ENCODE measurements at regions not wholly inside any gene's neighbourhood (a gene's known extent, or its start where the extent isn't known, plus 50 kb on each side); places are given as distances from the start of the nearest gene placed in this dataset.
"Not testable (repeated sequence)": the region's sequence is repeated elsewhere in the genome, so short reads cannot be mapped to it uniquely, and the experiment has no call there.

DNA sequence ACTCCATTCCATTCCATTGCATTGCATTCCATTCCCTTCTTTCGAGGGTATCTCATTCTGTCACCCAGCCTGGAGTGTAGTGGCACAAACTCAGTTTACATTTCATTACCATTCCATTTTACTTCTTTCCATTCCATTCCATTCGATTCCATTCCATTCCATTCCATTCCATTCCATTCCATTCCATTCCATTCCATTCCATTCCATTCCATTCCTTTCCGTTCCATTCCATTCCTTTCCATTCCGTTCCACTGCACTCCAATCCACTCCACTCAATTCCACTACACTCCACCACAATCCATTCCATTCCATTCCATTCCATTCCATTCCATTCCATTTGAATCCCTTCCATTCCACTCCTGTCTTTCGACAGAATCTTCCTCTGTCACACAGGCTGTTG is 1472.0 kb downstream of the TSPY10 start:
- TF ChIP-seq POLR2A, POLR2AphosphoS5 (IDR thresholded peaks at IDR 0.05): not testable (repeated sequence)
- TF ChIP-seq, protein P1, sequence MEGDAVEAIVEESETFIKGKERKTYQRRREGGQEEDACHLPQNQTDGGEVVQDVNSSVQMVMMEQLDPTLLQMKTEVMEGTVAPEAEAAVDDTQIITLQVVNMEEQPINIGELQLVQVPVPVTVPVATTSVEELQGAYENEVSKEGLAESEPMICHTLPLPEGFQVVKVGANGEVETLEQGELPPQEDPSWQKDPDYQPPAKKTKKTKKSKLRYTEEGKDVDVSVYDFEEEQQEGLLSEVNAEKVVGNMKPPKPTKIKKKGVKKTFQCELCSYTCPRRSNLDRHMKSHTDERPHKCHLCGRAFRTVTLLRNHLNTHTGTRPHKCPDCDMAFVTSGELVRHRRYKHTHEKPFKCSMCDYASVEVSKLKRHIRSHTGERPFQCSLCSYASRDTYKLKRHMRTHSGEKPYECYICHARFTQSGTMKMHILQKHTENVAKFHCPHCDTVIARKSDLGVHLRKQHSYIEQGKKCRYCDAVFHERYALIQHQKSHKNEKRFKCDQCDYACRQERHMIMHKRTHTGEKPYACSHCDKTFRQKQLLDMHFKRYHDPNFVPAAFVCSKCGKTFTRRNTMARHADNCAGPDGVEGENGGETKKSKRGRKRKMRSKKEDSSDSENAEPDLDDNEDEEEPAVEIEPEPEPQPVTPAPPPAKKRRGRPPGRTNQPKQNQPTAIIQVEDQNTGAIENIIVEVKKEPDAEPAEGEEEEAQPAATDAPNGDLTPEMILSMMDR (IDR thresholded peaks at IDR 0.05 in 8 of 11, conservative IDR thresholded peaks at IDR 0.05 in 3 of 11), result not testable (repeated sequence)

All from spleen (tissue), 7 donors.